Mesodermal cell (in vitro differentiated cells): ENCODE measurements at regions not wholly inside any gene's neighbourhood (a gene's known extent, or its start where the extent isn't known, plus 50 kb on each side); places are given as distances from the start of the nearest gene placed in this dataset.

Experiments used
- H3K27ac ChIP-seq: 2 replicates; pipeline ENCODE4 v1.7.0; 2013; ENCODE audit warnings: mild to moderate bottlenecking, low read depth, low read length, moderate library complexity; ENCODE audit not compliant: severe bottlenecking
- H3K36me3 ChIP-seq: 2 replicates; pipeline ENCODE4 v1.7.1; 2013; ENCODE audit warnings: mild to moderate bottlenecking, low read length, moderate library complexity; ENCODE audit not compliant: control insufficient read depth, insufficient read depth
- H3K4me1 ChIP-seq: one replicate; pipeline ENCODE4 v1.7.1; 2013; ENCODE audit warnings: mild to moderate bottlenecking, low read length; ENCODE audit not compliant: insufficient read depth, control insufficient read depth, poor library complexity, severe bottlenecking
- H3K4me3 ChIP-seq: 2 replicates; pipeline ENCODE4 v1.7.0; 2013; ENCODE audit warnings: low read length, control low read depth, mild to moderate bottlenecking; ENCODE audit not compliant: insufficient read depth, poor library complexity, severe bottlenecking; ENCODE audit errors: extremely low read depth
- H3K9me3 ChIP-seq: 2 replicates; pipeline ENCODE4 v1.7.1; 2013; ENCODE audit warnings: mild to moderate bottlenecking, low read length, moderate library complexity; ENCODE audit not compliant: control insufficient read depth
- WGBS, 2 experiments: methylation state at CpG; one replicate each; pipeline ENCODE4 v1.1.5; 2013; ENCODE audit warnings: missing lambda C conversion rate in 2 of 2; ENCODE audit not compliant: insufficient coverage in 2 of 2; 5-methylcytosine and 5-hydroxymethylcytosine counted together

DNA sequence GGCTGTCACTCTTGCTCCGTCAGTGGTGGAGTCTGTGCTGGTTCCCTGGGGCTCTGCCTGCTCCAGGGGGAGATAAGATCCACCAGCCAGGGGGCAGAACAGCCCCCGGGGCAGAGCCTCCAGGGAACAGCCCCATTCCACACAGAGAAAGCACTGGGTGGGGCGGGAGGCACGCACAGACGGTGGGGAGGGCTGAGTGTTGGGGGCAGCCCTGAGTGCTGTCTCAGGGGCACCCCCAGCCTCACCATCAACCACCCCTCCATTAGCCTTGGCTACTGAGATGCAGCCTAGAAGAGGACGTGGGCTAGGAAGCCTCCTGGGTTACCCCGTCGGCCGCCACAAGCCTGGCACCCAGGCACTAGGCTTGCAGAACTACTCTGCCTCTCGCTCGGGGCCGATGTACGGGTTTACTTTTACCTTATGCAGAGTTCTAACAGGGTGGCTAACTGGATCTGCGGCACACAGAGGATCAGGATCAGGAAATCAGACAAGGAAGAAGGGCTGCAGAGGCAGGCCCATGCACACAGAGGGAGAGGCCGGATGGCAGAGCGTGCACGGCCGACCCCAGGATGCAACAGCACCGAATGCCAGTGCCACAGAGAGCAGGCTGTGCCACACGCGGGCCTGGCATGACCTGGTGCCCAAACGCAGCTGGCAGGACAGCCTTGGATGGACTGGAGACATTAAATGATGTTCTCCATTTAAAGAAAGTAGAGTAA is 140.5 kb downstream of the CTTN start:
- H3K4me1 ChIP-seq: peaks cover 14% of the 10 kb centered on the region
- no peak overlapping the region for H3K4me3 ChIP-seq
- H3K36me3 ChIP-seq: no peaks in the 10 kb centered on the region
- H3K9me3 ChIP-seq: no peaks in the 10 kb centered on the region
- no peak overlapping the region for H3K27ac ChIP-seq
- WGBS, 2 experiments: 89 to 93% methylated on average over 18 of the region's 22 CpGs

DNA sequence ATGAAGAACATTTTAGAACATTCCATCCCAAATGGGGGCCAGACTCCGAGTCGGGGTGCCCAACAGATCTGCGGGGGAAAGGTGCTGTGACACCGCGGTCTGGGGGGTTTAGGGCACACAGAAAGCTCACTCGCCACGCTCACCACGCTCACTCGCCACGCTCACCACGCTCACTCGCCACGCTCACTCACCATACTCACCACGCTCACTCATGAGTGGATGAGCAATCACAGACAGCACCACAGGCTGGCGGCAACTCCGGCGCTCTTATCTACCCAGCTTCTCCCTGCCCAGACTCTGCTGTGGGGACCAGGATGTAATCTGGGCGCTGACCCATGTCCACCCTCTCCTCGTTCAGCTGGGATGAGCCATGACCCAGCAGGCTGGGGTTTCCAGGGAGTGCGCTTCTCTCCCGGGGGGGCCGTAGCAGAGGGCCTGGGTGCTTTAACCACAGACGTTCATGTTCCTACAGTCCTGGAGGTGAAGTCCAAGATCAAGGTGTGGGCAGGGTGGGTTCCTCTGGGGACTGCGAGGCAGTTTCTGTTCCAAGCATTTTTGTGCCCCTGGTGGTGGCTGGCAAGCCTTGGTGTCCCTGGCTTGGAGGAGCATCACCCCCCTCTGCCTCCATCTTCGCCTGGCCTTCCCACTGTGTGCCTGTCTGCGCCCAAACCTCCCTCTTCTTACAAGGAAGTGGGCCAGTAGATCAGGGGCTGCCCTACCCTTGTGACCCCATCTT is 141.2 kb downstream of the CTTN start:
- H3K4me3 ChIP-seq: no peak overlapping the region

DNA sequence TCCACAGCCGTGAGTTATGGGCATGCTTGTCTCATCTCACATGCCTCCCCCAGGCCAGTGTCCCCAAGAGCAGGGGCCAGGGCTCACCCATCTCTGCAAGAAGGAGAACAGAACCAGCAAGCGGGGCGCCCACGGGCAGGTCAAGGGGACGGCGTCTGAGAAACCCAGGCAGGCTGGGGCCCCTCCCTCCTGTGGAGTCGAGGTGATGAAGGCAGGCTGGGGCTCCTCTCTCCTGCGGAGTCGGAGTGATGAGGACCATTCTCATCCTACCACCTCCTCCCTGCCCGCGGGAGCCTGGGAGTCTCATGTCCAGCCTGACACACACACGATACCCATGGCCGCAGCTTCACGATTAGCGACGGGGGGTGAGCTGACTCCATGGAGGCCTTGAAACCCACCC is 141.9 kb downstream of the CTTN start:
- no peak overlapping the region for H3K27ac ChIP-seq
- no peaks in the 10 kb centered on the region for H3K9me3 ChIP-seq
- WGBS, 2 experiments: 86 to 88% methylated on average over 14 to 16 of the region's 16 CpGs

More for the DNA sequence above, 141.2 kb downstream of the CTTN start:
- 94 to 98% methylated on average over 18 to 25 of the region's 26 CpGs for WGBS, 2 experiments
- no peak overlapping the region for H3K27ac ChIP-seq
- H3K36me3 ChIP-seq: no peaks in the 10 kb centered on the region
- H3K4me1 ChIP-seq: peaks cover 15% of the 10 kb centered on the region
- H3K9me3 ChIP-seq: no peaks in the 10 kb centered on the region

DNA sequence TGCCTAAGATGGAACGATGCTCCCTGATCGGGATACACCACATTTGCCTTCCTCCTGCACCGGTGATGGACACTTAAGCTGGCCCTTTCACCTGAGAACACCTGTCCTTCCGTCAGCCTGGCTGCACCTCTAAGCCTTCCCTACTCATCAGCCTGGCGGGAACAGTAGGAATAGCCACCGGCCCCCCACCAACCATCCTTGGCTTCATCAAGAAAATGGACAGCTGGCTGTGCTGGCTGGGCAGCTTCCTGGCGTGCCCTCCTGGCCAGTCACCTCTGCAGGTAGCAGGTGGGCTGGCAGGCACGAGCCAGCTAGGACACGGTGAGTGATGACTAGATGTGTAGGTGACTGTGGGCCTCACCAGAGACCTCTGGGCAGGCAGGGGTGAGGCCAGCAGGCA is 142.8 kb downstream of the CTTN start:
- Histone ChIP-seq H3K4me1 (peaks cover 25% of the 10 kb centered on the region), H3K9me3 (no peaks in the 10 kb centered on the region), H3K36me3 (no peaks in the 10 kb centered on the region), H3K27ac (no peak overlapping the region), H3K4me3 (no peak overlapping the region)
- WGBS, 2 experiments: 84 to 99% methylated on average over 9 of the region's 9 CpGs

More for the DNA sequence above, 141.9 kb downstream of the CTTN start:
- no peak overlapping the region for H3K4me3 ChIP-seq
- H3K4me1 ChIP-seq: peaks cover 22% of the 10 kb centered on the region
- H3K36me3 ChIP-seq: no peaks in the 10 kb centered on the region

DNA sequence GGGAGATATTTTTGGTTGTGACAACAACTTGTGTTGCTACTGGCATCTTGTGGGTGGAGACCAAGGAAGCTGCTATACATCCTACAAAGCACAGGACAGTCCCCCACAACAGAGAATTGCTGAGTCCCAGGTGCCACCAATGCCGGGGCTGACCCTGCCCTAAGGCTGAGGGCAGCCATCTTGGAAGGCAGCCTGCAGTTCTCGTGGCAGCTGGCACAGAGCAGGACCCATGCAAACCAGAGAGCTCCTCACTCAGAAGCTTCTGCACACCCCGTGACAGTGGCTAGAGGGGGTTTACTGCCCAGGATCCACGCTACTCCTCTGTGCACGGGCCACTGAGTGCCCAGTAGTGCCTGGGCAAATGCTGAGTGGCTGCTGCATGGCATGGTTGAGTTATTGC is 143.4 kb downstream of the CTTN start:
- Histone ChIP-seq H3K27ac (no peak overlapping the region), H3K9me3 (no peaks in the 10 kb centered on the region), H3K4me1 (peaks cover 25% of the 10 kb centered on the region), H3K4me3 (no peak overlapping the region), H3K36me3 (no peaks in the 10 kb centered on the region)
- WGBS, 2 experiments: 90 to 98% methylated on average over 4 to 5 of the region's 5 CpGs

DNA sequence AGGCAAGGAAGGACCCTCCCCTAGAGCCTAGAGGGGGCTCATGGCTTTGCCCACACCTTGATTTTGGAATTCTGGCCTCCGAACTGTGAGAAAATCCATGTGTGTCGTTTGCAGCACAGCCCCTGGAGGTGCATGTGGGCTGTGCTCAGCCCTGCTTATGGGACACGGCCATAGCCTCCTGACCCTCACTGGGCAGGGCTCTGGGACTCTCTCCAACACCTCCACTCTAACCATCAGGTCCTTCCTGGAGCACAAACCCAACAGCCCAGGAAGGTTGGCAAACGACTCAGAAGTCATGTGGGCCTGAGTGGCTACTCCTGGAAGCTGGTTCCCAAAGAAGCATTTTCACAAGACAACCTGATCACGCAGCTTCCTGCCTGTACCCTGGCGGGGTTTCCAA is 144.1 kb downstream of the CTTN start:
- no peak overlapping the region for H3K4me3 ChIP-seq
- H3K9me3 ChIP-seq: no peaks in the 10 kb centered on the region
- H3K36me3 ChIP-seq: no peaks in the 10 kb centered on the region
- WGBS, 2 experiments: 93 to 94% methylated on average over 5 of the region's 6 CpGs
- H3K4me1 ChIP-seq: peaks cover 25% of the 10 kb centered on the region
- no peak overlapping the region for H3K27ac ChIP-seq

DNA sequence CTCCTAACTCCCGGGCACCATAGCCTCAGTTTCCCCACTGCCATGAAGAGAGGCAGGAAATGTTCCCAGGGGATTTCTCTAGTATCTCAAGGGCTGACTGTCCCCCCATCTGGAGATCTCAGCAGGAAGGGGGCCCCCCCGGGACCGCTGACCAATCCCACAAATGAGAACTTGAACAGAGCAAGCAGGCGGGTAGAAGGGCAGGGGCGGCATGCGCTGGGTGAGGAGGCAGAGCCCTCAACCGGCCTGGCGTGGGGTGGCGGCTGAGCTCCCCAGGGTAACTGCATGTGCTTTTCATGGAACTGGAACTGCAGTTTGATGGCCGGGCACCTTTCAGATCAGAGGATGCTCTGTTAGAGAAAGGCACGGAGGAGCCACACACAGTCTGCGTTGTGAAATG is 144.5 kb downstream of the CTTN start:
- 95% methylated on average over 10 to 12 of the region's 12 CpGs for WGBS, 2 experiments
- H3K27ac ChIP-seq: no peak overlapping the region
- no peaks in the 10 kb centered on the region for H3K36me3 ChIP-seq
- H3K9me3 ChIP-seq: no peaks in the 10 kb centered on the region
- H3K4me1 ChIP-seq: peaks cover 21% of the 10 kb centered on the region
- H3K4me3 ChIP-seq: no peak overlapping the region

DNA sequence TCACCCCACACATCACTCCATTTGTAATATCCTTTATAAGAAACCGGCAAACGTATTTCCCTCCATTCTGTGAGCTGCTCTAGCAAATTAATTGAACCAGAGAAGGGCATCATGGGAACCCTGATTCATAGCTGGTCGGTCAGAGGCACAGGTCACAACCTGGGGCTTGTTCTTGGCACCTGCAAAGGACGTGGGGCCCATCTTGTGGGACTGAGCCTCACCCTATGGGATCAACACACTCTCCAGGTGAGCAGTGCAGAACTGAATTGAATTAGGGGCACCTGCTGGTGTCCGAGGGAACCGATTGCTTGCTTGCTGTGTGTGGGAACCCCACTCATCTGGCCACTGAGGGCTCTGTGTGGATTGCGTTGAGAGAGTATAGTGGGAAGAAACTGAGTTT is 145.3 kb downstream of the CTTN start:
- Histone ChIP-seq H3K9me3 (no peaks in the 10 kb centered on the region), H3K27ac (no peak overlapping the region), H3K36me3 (no peaks in the 10 kb centered on the region), H3K4me1 (peaks cover 15% of the 10 kb centered on the region), H3K4me3 (no peak overlapping the region)
- 95 to 99% methylated on average over 6 to 7 of the region's 7 CpGs for WGBS, 2 experiments

DNA sequence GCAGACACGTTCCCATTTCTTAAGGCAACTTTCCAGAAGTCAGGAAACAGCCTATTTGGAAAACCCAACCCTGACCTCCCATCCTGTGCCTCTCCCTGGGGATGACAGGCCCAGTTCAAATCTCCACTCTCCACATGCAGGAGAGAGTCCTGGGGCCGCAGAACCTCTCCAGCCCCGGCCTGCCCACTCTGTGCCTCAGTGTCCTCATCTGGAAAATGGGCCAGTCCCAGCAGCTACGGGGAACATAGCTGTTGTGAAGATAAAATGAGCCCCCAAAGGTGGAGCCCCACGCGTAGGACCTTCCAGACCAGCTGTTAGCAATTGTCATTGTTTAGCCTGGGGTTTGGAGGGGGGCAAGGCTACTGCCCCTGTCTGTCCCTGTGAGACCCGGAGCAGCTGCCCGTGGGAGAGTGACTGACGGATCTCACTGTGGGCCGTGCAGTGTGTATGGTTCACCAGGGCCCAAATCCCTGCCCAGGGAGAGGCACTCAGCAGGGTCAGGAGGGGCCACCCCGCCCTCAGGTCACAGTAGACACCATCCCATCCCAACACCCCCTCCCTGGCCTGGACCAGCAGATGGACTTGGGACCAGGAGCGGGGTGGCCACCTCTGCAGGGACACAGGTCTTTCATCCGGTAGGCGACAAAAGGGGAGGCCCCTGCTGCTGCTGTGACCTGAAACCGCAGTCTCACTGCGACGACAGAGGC is 145.9 kb downstream of the CTTN start:
- Histone ChIP-seq H3K4me3 (no peak overlapping the region), H3K36me3 (no peaks in the 10 kb centered on the region), H3K27ac (no peak overlapping the region), H3K4me1 (peaks cover 15% of the 10 kb centered on the region), H3K9me3 (no peaks in the 10 kb centered on the region)
- 95 to 96% methylated on average over 14 to 17 of the region's 17 CpGs for WGBS, 2 experiments

DNA sequence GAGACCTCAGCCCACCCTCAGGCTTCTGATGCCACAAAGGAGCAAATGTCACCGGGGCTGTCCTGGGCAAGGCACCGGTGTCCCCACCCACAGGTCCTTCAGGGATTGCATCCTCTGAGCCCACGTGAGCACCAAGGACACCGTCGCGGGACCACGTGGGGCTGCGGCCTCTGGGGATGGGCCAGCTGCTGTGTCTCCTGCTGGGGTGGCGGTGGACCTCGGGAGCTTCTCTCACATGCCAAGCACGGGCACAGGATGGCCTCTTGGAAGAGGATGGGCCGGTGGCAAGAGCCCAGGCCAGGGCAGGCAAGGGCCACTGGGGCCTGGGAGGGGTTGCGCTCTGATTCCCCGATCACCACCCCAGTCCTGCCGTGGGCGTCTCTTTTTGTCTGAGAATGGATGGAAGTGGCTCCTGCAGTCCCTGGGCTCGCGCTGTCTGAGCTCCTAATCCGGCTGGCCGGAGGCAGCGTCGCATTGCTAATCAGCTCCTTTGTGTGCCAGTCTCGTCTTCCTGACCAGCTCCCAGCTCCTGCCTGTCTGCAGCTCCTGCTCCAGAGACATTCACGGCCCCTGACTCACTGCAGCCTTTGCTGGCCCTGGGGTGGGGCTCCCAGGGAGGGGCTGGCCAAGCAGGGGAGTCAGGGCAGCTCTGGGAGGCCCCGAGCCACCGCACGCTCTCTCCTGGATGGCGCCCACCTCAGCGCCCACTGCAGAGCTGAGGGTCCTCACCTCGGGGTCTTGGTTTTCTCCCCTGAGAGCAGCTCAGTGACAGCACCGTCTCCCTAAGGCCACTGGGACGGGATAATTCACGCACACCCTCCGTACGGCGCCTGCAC is 146.7 kb downstream of the CTTN start:
- Histone ChIP-seq H3K9me3 (no peaks in the 10 kb centered on the region), H3K4me1 (peaks cover 15% of the 10 kb centered on the region), H3K36me3 (no peaks in the 10 kb centered on the region), H3K4me3 (no peak overlapping the region), H3K27ac (peak overlapping the region; percentile 67)
- WGBS, 2 experiments: 70 to 73% methylated on average over 30 to 32 of the region's 36 CpGs
